ENCODE measurements at regions not wholly inside any gene's neighbourhood (a gene's known extent, or its start where the extent isn't known, plus 50 kb on each side); places are given as distances from the start of the nearest gene placed in this dataset.

GRCh38 chr20:58147628-58148370, 80.7 kb downstream of the ANKRD60 start:
- Histone ChIP-seq H3K27ac (replicated peaks) (no peak overlapping the region), H3K27me3 (ENCODE audit: insufficient read depth, poor library complexity, severe bottlenecking) (no peaks in the 10 kb centered on the region), H3K4me3 (replicated peaks; ENCODE audit: insufficient read depth, low read length) (no peak overlapping the region)
- no peak for DNase-seq (ENCODE audit: low read depth in 1 of 2, low spot score in 1 of 2)
- TF ChIP-seq REST (IDR thresholded peaks at IDR 0.05; ENCODE audit: insufficient replicate concordance, low read depth) (no peak), GABPA (IDR thresholded peaks at IDR 0.05; ENCODE audit: low read depth) (no peak), POLR2AphosphoS5 (IDR thresholded peaks at IDR 0.05; ENCODE audit: low read depth) (no peak), SPI1 (IDR thresholded peaks at IDR 0.05; ENCODE audit: borderline replicate concordance, low read depth) (no peak), CTCF (IDR thresholded peaks at IDR 0.05; ENCODE audit: insufficient read depth, low read length) (no peak)

GRCh38 chr20:58146746-58147140, 81.7 kb downstream of the ANKRD60 start:
- TF ChIP-seq REST (IDR thresholded peaks at IDR 0.05; ENCODE audit: insufficient replicate concordance, low read depth) = no peak
- TF ChIP-seq CTCF (IDR thresholded peaks at IDR 0.05; ENCODE audit: insufficient read depth, low read length) = no peak
- no peak for TF ChIP-seq POLR2AphosphoS5 (IDR thresholded peaks at IDR 0.05; ENCODE audit: low read depth)
- TF ChIP-seq GABPA (IDR thresholded peaks at IDR 0.05; ENCODE audit: low read depth) = no peak
- TF ChIP-seq SPI1 (IDR thresholded peaks at IDR 0.05; ENCODE audit: borderline replicate concordance, low read depth) = no peak
- no peak for DNase-seq (ENCODE audit: low read depth in 1 of 2, low spot score in 1 of 2)
- no peaks in the 10 kb centered on the region for H3K27me3 ChIP-seq (ENCODE audit: insufficient read depth, poor library complexity, severe bottlenecking)
- no peak overlapping the region for H3K4me3 ChIP-seq (replicated peaks; ENCODE audit: insufficient read depth, low read length)
- no peak overlapping the region for H3K27ac ChIP-seq (replicated peaks)

GRCh38 chr20:58146081-58146745, 82.2 kb downstream of the ANKRD60 start:
- TF ChIP-seq POLR2AphosphoS5 (IDR thresholded peaks at IDR 0.05; ENCODE audit: low read depth) = no peak
- TF ChIP-seq GABPA (IDR thresholded peaks at IDR 0.05; ENCODE audit: low read depth) = no peak
- no peak for TF ChIP-seq SPI1 (IDR thresholded peaks at IDR 0.05; ENCODE audit: borderline replicate concordance, low read depth)
- TF ChIP-seq CTCF (IDR thresholded peaks at IDR 0.05; ENCODE audit: insufficient read depth, low read length) = no peak
- no peak for TF ChIP-seq REST (IDR thresholded peaks at IDR 0.05; ENCODE audit: insufficient replicate concordance, low read depth)
- no peak overlapping the region for H3K4me3 ChIP-seq (replicated peaks; ENCODE audit: insufficient read depth, low read length)
- H3K27me3 ChIP-seq (ENCODE audit: insufficient read depth, poor library complexity, severe bottlenecking) = no peaks in the 10 kb centered on the region
- DNase-seq (ENCODE audit: low read depth in 1 of 2, low spot score in 1 of 2) = no peak
- H3K27ac ChIP-seq (replicated peaks) = no peak overlapping the region
